ENCODE measurements at regions not wholly inside any gene's neighbourhood (a gene's known extent, or its start where the extent isn't known, plus 50 kb on each side); places are given as distances from the start of the nearest gene placed in this dataset.

DNA sequence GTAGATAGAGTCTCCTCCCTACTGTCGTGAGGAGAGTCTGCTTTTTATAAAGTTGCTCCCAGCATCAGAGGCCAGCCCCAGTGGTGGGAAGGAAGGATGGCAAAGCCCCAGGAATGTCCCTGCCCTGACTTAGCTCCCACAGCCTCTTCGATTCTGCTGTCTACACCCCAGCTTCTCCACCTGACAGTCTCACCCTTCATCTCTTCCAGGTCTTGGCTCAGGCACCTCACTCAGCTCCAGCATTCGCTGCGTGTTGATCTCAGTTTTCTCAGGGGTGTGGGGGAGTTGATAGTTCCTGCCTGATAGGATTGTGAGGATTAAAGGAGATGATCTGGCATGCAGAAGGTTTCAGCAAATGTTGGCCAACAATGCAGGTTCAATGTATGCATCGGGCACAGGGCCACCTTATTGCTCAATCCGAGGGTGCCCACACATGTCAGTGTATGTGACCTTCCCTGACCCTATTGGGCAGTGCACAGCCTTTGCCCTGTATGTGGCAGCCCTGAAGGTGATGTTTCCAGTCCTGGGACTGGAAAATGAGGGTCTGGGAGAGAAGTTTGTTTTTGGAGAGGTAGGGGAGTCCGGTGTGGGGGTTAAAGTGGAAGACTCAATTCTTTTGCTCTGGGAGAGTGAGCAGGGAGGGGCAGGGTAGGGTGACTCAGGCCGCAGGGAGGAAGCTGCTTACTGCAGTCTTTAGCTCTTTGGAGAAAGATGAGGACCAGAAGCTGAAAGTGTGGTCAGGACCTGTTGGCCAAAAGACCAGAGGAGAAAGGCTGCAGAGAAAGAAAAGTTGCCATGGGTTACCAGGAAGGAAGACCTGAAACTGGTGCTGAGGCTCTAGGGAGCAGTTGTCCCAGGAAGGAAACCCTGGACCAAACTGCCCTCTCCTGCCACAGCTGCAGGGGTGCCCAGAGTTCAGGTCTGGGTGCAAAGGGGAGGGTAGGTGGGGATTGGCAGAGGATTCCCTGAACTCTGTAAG lies 153.2 kb downstream of the MACROH2A1 start:
- FAIRE-seq (no peak), DNase-seq (ENCODE audit: low read depth, low spot score) (no peak), ATAC-seq (no peak)
- BruUV-seq (replicated peaks), result no TSS peak
- POLR2A ChIA-PET, result no interaction called here
- Histone ChIP-seq H3K36me3 (ENCODE audit: control insufficient read depth in 2 of 2, insufficient read depth in 2 of 2, low read length in 1 of 2) (no peaks in the 10 kb centered on the region), H3K27ac (ENCODE audit: control insufficient read depth, insufficient read depth) (no peak overlapping the region), H3K4me1 (ENCODE audit: control insufficient read depth, insufficient read depth, low read length) (no peaks in the 10 kb centered on the region), H3K9me3 (replicated peaks; ENCODE audit: control insufficient read depth, insufficient read depth, low read length) (no peaks in the 10 kb centered on the region), H3K4me3 (no peak overlapping the region), H3K27me3 (replicated peaks in 1 of 2; ENCODE audit: control insufficient read depth in 2 of 2, insufficient read depth in 2 of 2, low read length in 1 of 2) (no peaks in the 10 kb centered on the region; a peak in 3 of 4 replicates), H4K20me1 (ENCODE audit: control insufficient read depth, insufficient read depth) (no peaks in the 10 kb centered on the region), H3K4me2 (ENCODE audit: control insufficient read depth, insufficient read depth) (no peak overlapping the region), H2AFZ (ENCODE audit: control insufficient read depth, low read depth, low read length) (no peak overlapping the region), H3K79me2 (ENCODE audit: control insufficient read depth, insufficient read depth, low read length) (no peaks in the 10 kb centered on the region), H3K9ac (ENCODE audit: control insufficient read depth, insufficient read depth, low read length) (no peak overlapping the region)
- CTCF ChIA-PET, result no interaction called here
- in situ Hi-C loops (cut with MboI) (no loop called here), intact Hi-C loops (cut with micrococcal nuclease; ENCODE audit: unreplicated experiment) (no loop called here)
- no peak for TF ChIP-seq CEBPB (IDR thresholded peaks at IDR 0.05; ENCODE audit: borderline replicate concordance in 1 of 2, low read depth in 2 of 2, low read length in 2 of 2)
- TF ChIP-seq, protein P1, sequence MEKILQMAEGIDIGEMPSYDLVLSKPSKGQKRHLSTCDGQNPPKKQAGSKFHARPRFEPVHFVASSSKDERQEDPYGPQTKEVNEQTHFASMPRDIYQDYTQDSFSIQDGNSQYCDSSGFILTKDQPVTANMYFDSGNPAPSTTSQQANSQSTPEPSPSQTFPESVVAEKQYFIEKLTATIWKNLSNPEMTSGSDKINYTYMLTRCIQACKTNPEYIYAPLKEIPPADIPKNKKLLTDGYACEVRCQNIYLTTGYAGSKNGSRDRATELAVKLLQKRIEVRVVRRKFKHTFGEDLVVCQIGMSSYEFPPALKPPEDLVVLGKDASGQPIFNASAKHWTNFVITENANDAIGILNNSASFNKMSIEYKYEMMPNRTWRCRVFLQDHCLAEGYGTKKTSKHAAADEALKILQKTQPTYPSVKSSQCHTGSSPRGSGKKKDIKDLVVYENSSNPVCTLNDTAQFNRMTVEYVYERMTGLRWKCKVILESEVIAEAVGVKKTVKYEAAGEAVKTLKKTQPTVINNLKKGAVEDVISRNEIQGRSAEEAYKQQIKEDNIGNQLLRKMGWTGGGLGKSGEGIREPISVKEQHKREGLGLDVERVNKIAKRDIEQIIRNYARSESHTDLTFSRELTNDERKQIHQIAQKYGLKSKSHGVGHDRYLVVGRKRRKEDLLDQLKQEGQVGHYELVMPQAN (conservative IDR thresholded peaks at IDR 0.05), result no peak
- TF ChIP-seq ATF7 (IDR thresholded peaks at IDR 0.05; ENCODE audit: low read depth), result no peak
- TF ChIP-seq, protein P2, sequence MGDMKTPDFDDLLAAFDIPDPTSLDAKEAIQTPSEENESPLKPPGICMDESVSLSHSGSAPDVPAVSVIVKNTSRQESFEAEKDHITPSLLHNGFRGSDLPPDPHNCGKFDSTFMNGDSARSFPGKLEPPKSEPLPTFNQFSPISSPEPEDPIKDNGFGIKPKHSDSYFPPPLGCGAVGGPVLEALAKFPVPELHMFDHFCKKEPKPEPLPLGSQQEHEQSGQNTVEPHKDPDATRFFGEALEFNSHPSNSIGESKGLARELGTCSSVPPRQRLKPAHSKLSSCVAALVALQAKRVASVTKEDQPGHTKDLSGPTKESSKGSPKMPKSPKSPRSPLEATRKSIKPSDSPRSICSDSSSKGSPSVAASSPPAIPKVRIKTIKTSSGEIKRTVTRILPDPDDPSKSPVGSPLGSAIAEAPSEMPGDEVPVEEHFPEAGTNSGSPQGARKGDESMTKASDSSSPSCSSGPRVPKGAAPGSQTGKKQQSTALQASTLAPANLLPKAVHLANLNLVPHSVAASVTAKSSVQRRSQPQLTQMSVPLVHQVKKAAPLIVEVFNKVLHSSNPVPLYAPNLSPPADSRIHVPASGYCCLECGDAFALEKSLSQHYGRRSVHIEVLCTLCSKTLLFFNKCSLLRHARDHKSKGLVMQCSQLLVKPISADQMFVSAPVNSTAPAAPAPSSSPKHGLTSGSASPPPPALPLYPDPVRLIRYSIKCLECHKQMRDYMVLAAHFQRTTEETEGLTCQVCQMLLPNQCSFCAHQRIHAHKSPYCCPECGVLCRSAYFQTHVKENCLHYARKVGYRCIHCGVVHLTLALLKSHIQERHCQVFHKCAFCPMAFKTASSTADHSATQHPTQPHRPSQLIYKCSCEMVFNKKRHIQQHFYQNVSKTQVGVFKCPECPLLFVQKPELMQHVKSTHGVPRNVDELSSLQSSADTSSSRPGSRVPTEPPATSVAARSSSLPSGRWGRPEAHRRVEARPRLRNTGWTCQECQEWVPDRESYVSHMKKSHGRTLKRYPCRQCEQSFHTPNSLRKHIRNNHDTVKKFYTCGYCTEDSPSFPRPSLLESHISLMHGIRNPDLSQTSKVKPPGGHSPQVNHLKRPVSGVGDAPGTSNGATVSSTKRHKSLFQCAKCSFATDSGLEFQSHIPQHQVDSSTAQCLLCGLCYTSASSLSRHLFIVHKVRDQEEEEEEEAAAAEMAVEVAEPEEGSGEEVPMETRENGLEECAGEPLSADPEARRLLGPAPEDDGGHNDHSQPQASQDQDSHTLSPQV (IDR thresholded peaks at IDR 0.05), result no peak
- TF ChIP-seq POU2F2 (IDR thresholded peaks at IDR 0.05; ENCODE audit: borderline replicate concordance, low read depth, low read length), result no peak
- TF ChIP-seq, protein P3, sequence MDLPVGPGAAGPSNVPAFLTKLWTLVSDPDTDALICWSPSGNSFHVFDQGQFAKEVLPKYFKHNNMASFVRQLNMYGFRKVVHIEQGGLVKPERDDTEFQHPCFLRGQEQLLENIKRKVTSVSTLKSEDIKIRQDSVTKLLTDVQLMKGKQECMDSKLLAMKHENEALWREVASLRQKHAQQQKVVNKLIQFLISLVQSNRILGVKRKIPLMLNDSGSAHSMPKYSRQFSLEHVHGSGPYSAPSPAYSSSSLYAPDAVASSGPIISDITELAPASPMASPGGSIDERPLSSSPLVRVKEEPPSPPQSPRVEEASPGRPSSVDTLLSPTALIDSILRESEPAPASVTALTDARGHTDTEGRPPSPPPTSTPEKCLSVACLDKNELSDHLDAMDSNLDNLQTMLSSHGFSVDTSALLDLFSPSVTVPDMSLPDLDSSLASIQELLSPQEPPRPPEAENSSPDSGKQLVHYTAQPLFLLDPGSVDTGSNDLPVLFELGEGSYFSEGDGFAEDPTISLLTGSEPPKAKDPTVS (IDR thresholded peaks at IDR 0.05; ENCODE audit: low read depth, low read length), result no peak
- TF ChIP-seq RB1 (IDR thresholded peaks at IDR 0.05; ENCODE audit: borderline replicate concordance), result no peak
- RAD21 ChIA-PET (ENCODE audit: unreplicated experiment), result no interaction called here
- WGBS (ENCODE audit: insufficient coverage, insufficient replicate concordance, low lambda C conversion rate, missing lambda C conversion rate), result under 1% methylated on average over 8 of the region's 8 CpGs
- SMC1A ChIA-PET (ENCODE audit: uncharacterized antibody, unreplicated experiment), result no interaction called here
